NCI-H1436 treated with DMSO at 0.1 percent for 48 hours (cell line): ENCODE measurements at regions not wholly inside any gene's neighbourhood (a gene's known extent, or its start where the extent isn't known, plus 50 kb on each side); places are given as distances from the start of the nearest gene placed in this dataset.

Experiments used
- DNase-seq: peaks from one replicate; lab custom pipeline; 2025; lab: John Stamatoyannopoulos, UW

DNA sequence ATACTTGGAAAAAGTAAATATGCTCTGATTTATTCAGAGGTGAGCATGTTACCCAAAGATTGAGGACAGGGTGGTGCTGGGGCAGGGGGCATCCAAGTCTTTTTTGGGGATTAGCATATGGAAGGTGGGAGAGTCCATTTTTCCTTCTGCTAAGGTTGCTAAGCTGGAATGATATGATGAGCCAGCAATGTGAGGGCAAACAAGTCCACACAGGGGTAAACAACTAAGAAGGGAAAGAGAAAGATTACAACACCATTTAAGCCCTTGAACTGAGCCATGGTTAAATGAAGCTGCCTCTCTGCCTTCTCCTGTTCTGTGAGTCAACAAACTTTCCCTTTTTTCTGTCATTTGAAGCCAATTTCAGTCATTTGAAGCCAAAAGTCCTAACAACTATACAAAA is 89.0 kb downstream of the RPL22L1 start:
- no peak for DNase-seq

DNA sequence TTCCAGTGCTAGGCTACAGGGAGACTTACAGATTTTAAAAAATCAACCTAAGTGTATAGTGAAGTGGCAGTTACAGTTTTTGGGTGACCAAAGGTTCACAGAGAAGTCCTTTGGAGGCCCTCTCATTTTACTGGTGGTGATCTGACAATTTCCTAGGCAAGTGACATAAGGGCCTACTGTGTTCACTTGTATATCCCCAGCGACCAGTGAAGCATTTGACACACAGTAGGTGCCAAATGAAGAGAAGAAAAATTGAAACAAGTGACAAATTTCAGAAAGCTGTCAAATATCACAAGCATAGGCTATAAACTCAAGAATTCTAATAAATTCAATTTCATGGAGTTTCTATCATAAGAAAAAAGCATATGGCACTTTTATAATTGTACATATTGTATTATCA is 89.5 kb downstream of the RPL22L1 start:
- DNase-seq, result no peak

DNA sequence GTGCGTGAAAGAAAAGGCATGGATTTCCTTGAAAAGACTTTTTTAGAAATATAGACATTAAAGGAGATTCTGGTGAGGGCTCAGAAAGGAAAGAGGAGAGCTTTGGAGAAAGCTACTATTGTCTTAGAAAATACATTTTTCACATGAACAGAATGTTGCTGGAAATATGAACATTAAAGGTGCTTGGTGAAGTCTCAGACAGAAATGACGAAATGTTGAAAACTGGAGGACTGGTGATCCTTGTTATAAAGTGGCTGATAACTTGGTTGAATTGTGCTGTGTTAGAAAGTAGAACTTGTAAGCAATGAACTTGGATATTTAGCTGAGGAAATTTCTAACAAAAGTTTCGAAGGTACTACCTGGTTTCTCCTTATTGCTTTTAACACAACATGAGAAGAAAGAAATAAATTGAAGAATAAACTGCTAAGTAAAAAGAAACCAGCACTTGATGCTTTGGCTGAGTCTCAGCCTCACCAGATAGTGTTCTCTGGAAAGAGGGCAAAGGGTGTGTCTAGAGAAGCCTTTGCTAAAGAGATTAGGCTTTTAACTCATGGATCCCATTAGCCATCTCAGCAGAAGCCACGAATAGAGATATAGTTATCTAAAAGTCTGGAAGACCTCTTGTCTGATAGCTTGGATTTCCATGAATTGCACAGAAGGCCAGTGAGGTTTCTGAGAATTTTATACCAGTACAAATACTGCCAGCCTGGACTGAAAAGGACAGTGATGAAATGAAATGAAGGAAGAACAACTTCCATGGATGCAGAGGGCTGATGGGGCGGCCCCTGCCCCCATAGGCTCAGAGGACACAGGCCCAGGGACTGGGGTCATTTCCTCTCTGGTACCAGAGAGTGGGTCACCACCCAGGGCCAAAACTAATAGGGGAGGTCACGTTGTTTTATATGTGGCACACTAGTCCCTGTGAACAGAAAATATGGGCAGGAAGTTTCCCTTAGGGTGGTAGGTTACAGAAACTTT is 91.5 kb downstream of the RPL22L1 start:
- DNase-seq, result no peak

DNA sequence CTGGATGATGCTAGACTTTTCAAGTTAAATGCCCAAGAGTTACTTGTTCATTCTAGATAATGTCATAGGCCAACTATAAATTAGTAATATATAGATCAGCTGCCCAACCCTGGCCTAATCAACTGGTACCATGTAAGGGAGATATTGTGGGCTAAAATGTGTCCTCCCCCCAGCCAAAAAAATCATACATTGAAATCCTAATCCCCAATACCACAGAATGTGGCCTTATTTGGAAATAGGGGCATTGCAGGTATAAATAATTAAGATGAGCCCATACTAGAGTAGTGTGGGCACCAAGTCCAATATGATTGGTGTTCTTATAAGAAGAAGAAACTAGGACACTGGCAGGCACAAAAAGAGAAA is 92.5 kb downstream of the RPL22L1 start:
- DNase-seq, result no peak

DNA sequence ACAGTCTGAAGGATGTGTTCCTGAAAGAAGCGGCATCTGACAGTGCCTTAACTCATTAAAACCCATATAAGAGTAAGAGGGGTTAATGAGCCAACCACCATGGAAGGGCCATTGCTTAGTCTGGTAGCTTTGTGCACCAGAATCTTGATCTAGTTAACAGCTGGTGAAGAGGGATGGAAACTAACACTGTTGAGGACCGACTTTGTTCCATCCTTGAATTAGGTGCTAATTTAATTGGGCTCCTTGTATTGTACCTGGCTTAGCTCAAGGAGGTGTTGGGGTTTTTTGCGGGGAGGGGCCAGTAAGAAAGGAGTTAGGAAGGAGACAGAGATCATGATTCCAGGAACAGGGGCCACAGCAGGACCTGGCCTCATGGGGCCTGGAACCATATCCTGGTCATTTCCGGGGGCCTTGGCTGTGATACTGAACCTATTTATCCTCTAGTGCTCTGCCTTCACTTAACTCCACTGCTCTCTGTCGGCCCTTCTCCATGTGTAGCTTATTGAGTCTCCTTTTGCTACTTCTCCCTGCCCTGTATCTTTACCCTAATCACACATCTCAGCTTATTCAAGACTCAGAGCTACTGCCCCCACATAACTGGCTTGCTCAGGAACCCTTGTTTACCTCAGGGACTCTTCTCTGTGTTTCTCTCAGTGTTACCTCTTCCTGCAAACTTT is 93.0 kb downstream of the RPL22L1 start:
- DNase-seq, result no peak

DNA sequence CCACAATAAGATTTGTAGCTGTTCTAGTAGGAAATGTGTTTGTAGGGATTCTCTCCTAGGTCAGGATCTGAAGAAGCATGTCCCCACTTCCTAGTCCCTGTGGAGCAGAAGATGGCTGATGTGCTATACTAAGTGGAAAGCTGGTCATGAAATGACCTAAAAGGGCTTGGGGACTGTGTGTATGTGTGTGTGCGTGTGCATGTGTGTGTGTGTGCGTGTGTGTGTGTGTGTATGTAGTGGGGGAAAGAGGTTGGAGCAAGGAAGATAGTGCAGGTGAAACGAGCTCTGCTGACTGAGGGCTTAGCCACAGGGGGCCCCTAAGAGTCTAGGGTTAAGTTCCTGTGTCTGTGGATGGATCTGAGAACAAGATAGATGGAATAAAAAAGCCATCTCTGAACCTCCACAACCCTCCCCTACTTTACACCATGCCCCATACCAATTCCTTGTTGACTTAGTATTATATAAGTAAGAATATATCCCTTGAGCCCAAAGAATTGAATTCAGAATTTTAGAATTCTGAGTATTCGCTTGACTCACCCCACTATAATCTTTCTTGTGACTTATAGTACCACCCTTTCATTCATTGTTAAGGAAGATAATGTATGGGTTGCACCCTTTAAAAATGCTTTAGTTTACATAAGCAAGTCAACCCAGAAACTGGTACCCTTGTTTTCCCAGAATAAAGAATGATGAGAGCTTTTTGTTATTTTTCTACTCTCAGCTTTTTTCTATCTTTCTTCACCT is 96.1 kb downstream of the RPL22L1 start:
- DNase-seq, result no peak

DNA sequence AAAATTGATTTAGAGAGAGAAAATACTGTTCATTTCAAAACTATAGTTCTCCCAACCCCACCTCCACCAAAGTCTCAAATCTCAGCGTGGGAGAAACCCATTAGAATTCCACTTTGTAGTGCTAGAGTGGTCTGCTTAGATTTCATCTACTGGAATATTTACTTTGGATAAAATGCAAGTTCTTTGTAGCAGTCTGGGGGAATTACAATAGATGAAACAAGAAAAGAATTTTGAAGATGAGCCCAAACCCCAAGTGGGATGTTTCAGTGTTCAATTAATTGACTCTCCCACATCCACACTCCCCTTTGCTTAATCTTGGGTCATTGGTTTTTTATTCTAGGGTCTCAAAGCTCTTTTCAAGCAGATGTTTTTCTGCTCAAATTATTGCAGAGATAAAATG is 97.8 kb downstream of the RPL22L1 start:
- DNase-seq, result no peak

DNA sequence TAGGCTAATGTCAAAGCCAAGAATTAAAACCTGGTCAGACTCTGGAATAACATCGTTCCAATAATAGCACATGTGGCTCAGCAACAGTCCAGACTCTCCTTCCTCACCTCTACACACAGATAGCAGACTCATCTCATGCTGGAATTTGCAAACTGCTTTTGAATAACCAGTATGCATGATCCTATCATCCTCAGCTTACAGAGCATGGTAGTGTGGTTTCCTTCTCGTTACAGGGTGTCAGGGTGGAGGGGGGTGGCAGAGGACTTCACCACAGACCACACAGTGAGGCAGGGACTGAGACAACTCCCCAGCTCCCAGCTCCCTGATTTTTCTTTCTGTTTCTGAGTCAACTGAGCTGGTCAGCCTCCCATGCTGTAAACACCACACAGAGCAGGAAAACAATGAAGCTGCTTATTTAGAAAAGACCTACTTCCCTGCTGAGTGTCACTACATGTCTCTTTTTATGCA is 101.6 kb downstream of the RPL22L1 start:
- DNase-seq, result no peak

DNA sequence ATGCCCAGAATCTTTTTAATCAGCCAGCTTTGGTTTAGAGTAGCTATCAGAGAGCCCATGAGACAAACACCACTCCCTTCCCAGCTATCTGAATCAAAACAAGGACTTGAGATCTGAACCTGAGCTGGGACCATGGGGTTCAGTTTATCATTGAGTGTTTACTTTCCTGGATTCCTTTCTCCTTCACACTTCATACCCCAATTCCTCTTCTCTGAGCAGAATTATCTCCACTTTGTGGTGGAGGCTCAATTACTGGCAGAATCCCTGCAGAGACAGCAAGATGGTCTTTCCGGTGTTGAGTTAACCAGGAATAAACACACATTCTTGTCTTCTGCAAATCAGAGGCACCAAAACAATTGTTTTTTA is 102.4 kb downstream of the RPL22L1 start:
- DNase-seq, result no peak

DNA sequence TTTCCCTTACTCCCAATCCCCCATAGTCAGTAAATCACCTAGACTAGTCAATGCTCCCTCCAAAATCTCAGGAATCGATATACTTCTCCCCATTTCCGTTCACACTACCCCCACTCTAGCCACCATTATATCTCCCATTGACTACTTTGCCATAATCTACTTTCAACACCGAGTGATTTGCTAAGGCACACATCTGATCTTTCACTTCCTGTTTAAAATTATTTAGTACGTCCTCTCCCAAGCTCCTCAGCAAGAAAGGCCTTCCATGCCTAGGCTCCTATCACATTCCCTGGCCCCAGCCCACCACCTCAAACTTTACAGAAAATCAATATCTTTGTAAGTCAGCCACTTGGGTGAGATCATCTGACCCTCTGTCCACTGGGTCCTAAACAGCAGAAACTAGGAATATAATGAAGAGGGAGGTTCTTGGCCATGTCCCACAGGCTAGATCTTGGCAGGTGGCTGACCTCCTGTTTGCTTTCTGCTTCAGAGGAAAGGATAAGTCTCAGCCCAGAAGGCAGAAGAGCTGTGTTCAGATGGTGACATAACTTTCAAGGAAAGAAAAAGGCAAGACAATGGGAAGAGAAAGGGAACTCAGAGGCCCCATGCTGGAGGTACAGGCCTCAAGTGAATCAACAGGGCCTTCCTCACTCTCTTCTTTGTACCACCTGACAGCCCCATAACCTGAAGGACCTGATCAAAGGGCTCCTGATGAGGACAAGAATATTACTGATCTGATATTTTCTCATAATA is 103.0 kb downstream of the RPL22L1 start:
- DNase-seq, result no peak

DNA sequence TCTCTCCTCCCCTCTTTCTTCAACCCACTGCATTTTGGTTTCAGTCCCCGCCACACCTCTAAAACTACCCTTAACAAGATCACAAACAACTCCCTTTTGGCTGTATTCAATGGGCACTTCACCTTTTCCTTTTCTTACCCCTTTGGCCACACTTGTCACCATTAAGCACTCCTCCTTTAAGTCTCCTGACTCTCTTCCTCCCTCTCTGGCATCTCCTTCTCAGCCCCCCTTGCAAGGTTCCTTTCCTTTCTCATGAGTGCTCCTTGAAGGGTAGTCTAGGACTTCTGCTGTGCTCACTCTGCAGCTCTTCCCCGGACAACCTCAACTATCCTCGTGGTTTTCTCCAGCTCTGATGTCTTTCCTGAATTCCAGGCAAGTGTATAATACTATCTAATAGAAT is 103.7 kb downstream of the RPL22L1 start:
- no peak for DNase-seq

DNA sequence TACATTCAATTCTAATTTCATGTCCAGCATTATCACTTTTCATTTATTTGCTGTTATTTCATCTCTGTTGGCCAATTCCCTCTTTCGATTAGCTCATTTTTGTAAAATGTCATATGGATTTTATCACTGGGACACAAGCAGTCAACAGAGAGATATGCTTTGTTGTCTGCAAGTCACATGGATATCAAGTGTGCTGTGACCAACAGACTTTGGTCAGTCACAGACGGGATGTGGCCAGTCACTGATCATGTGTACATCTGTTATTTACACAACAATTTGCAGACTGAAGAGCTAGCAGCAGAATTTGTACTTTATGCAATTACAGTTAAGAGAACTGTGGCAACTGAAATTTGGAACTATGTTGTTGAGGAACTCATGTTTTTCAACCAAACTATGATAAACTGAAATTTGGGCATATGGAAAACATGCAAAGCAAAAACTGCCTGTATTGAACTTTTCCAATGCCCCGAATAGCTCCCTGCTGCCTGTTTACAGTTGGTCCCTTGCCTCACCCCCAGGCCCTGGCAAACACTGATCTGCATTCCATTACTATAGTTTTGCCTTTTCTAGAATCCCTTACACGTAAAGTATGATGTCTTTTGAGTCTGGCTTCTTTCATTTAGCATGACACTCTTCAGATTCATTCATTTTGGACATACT is 104.4 kb downstream of the RPL22L1 start:
- DNase-seq, result no peak

DNA sequence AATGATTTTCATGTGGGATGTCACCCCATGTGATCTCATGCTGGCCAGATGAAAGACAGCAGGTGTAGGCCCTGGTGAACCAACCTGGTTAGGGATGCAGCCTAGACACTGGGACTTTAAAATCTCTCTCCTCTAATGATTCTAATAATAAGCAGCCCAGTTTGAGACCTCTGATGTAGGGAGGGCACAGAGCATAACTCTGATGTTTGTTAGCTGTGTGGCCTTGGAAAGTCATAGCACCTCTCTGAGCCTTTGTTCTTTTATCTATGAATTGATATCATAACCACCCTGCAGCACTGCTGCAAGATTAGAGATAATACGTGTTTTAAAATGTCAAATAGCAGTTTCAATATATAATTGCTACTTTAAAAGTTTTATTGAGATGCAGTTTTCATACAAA is 106.0 kb downstream of the RPL22L1 start:
- DNase-seq, result no peak

DNA sequence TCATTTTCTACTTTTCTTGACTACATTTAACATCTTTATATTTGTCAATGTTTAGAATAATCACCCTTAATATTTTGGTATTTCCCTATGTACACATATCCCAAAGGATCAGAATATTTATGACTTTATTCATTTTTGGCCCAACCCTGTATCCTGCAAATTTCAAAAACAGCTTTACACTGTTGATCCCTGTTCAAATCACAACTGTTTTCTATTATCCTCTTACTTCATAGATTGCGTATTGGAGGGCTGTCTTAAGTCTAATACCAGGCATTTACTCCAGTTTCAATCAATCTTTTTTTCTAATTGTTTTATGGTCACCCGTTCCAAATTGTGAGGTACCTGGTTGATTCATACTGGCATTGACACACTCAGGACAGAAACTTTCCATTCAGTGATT is 107.9 kb downstream of the RPL22L1 start:
- no peak for DNase-seq

DNA sequence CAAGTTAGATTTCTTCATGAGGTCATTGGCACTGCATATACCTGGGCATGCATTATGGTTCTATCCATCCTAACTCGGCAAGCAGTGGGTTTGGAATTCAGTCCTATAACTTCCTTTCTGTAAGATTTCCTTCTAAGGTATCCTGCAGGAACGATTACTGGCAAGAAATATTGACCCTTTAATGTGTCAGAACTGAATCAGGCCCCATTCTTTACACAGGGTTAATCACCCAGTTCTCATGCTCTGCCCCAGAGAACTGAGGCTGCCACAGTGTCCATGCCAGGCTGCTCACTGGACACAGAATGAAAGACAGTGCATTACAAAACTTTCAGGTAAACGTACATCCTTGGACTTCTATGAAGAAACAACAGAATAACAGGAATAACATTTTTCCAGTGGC is 108.9 kb downstream of the RPL22L1 start:
- no peak for DNase-seq

DNA sequence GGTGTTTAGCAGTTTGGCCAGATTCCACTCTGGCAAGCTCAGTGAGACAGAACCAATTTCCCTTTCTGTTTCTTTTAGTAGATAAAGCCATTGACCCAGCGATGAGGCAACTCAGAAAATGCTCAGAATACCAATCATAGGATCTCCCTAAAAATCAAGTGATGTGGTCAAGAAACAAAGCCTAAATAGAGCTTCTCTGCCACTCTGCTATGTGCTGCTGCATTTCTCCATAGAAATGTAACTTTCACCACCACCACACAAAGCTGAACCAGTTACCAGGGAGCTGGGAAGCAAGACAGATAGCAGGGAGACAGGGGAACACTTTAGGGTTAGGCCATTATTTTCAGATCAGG is 109.8 kb downstream of the RPL22L1 start:
- DNase-seq, result no peak

DNA sequence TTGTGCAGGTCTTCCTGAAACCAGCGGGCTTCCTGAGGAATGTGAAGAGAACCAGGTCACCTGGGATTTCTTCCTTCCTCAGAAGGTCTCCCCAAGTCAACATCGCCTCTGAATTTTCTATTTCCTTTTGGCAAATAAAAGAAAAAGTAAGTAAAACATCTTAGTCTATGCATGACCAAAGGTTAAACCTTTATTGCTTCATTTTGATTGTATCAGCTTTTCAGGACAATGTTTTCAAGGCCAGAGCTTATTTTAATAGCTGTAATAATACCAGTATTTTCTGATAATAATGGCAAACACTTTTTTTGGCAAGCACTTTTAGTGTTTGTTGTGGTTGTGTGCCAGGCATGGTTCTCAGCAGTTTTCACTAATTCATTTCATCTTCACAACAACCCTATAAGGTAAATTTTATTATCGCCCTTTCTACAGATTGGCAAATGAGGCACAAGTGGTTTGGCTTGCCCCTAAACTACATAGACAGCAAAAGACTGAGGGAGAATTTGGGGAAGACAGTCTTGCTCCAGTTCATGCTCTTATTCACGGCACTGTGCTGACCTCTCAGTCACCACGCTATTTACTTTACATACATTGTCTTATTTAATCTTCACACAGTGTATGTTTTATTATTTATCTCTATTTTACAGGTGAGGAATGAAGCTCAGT is 110.4 kb downstream of the RPL22L1 start:
- no peak for DNase-seq

DNA sequence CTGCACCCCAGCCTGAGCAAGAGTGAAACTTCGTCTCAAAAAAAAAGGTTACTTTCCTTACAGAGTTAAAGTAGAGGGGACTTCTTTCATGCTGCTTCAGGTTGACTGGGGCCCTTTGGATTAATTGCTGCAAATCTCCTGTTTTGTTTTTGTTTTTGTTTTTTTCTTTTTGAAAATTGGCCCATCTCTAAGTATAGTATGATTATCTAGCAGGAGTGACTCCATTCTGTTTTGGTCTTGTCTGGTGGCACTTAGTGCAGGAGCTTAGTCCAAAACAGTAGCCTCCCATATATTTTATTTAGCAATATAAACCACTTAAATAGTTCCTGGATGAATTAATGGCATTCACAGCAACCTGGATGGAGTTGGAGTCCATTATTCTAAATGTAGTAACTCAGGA is 113.0 kb downstream of the RPL22L1 start:
- DNase-seq, result no peak

DNA sequence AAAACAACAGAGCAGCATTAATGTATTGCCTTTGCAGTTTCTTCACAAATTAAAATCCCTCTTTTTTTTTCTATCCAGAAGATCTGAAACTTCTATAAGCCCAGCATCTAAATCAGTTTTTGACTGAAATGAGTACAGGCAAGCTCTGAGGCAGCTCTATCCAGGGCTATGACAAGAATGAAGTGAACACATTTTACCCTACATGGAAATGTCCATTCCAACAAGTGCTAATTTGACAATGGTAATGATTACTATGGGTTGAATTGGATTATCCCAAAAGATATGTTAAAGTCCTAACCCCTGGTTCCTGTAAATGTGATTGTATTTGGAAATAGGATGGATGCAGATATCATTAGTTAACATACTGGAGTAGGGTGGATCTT is 115.7 kb downstream of the RPL22L1 start:
- DNase-seq, result no peak

DNA sequence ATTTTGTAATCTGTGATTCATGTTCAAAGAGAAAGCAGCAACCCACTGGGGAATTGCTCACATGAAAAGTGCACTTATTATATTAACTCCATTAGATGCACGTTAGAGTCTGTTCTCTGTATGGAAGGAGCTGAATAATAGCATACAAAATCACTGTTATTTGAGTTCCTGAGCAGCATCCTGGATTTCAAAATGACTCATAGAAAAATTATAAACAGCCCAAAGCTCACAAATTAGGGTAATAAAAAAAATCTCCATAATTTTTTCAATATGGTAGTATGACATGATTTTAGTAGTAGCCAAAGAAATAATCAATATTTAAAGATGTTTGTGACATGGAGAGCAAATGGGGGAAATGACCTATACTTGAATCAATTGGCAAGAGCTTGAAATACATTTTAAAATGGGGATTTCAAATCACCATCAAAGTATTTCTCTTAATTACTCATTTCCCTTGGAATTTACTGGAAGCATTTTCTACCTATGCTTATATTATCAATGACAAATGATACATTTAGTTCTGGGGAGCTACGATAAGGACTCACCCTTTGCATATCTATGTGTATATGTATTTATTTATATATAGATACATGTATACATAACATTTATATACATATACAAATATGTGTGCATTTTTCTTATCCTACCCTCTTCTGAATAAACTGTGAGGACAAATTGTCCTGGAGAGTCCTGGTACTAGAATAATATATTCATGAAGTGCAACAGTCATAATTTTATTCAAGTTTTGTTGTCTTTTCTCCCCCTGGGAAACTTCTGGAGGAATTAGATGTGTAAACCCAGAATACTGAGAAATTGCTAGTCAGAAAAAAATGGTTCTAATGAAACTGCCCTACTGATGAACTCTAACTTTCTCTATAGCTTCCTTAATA is 116.3 kb downstream of the RPL22L1 start:
- no peak for DNase-seq
